Panc1 (cell line): ENCODE measurements at regions not wholly inside any gene's neighbourhood (a gene's known extent, or its start where the extent isn't known, plus 50 kb on each side); places are given as distances from the start of the nearest gene placed in this dataset.
A peak's percentile ranks its signal among the peaks of the same experiment; 100 is the strongest.

Source experiments
- ATAC-seq: fragments of 200-7000 bp; cut with Tn5 transposase; 2 replicates; pipeline ENCODE4 v1.9.1; 2020; ENCODE audit warnings: mild to moderate bottlenecking, moderate library complexity
- BruUV-seq: library from RNA; stranded (reverse); fragments of 400-500 nt; replicated peaks from 2 replicates; lab custom pipeline; 2021; lab: Mats Ljungman, UMichigan
- CTCF ChIA-PET: fragments of 300-600 bp; sonication (Branson Sonifier 250); formaldehyde crosslinking; loops from one replicate; lab custom pipeline; 2022; ENCODE audit warnings: antibody characterized with exemption; lab: Charles Lee
- POLR2A ChIA-PET: fragments of 300-600 bp; sonication (Branson Sonifier 250); formaldehyde crosslinking; loops from one replicate; lab custom pipeline; 2022; ENCODE audit warnings: antibody characterized with exemption; lab: Charles Lee
- DNase-seq: peaks from one replicate; pipeline ENCODE4 v3.0.0-alpha.2; 2010; ENCODE audit warnings: low read depth, low spot score
- H3K27ac ChIP-seq: 2 replicates; pipeline ENCODE4 v1.5.1; 2011; ENCODE audit warnings: mild to moderate bottlenecking, low read length, inconsistent platforms
- H3K27me3 ChIP-seq: fragments of 200-500 bp; sonication (Bioruptor generic); 2 replicates; pipeline ENCODE4 v1.6.0; 2014; ENCODE audit warnings: low read length, inconsistent platforms; ENCODE audit not compliant: control insufficient read depth, insufficient read depth
- H3K36me3 ChIP-seq: fragments of 200-500 bp; sonication (Bioruptor generic); 2 replicates; pipeline ENCODE4 v1.5.1; 2014; ENCODE audit warnings: inconsistent platforms, mild to moderate bottlenecking, low read length, moderate library complexity; ENCODE audit not compliant: control insufficient read depth, insufficient read depth
- H3K4me1 ChIP-seq: 2 replicates; pipeline ENCODE4 v1.5.1; 2011; ENCODE audit warnings: inconsistent platforms, mild to moderate bottlenecking, low read length, moderate library complexity; ENCODE audit not compliant: control insufficient read depth, insufficient read depth
- H3K4me3 ChIP-seq, 2 experiments: 2 replicates each; pipeline ENCODE4 v1.5.1; 2011 to 2012; ENCODE audit warnings: low read depth in 2 of 2, low read length in 2 of 2, mild to moderate bottlenecking in 2 of 2, inconsistent platforms in 1 of 2, moderate library complexity in 1 of 2
- H3K9me3 ChIP-seq: fragments of 200-500 bp; sonication (Bioruptor generic); 2 replicates; pipeline ENCODE4 v1.5.1; 2014; ENCODE audit warnings: low read depth, mild to moderate bottlenecking, inconsistent platforms, low read length, moderate library complexity; ENCODE audit not compliant: control insufficient read depth, insufficient read depth
- CTCF ChIP-seq: fragments of 450-650 bp; IDR thresholded peaks from 2 replicates; pipeline ENCODE4 v1.5.1; 2017; ENCODE audit warnings: mild to moderate bottlenecking
- POLR2AphosphoS5 ChIP-seq: IDR thresholded peaks from 2 replicates; pipeline ENCODE4 v1.6.1; 2012; ENCODE audit warnings: mild to moderate bottlenecking, low read depth, low read length, moderate library complexity
- REST ChIP-seq, 2 experiments: IDR thresholded peaks; 2 replicates each; pipeline ENCODE4 v1.6.1; 2011 to 2012; ENCODE audit warnings: low read depth in 2 of 2, control low read depth in 1 of 2, low read length in 1 of 2, mild to moderate bottlenecking in 1 of 2, moderate library complexity in 1 of 2; ENCODE audit not compliant: insufficient read depth in 1 of 2
- SIN3A ChIP-seq: IDR thresholded peaks from 2 replicates; pipeline ENCODE4 v1.6.1; 2012; ENCODE audit warnings: low read depth, mild to moderate bottlenecking, low read length, moderate library complexity, borderline replicate concordance; ENCODE audit not compliant: insufficient read depth
- TCF7L2 ChIP-seq: IDR thresholded peaks from 2 replicates; pipeline ENCODE4 v1.6.1; 2011; ENCODE audit warnings: mild to moderate bottlenecking, low read depth, low read length, inconsistent platforms
- in situ Hi-C: cut with HindIII; loops from 2 replicates; pipeline ENCODE4 v1.10.0; 2016; ENCODE audit warnings: low sequenced_read_pairs, low pct_unique_long_range_greater_than_20kb
- intact Hi-C: fragments of 100-400 bp; cut with micrococcal nuclease; formaldehyde crosslinking; loops from one replicate; pipeline ENCODE4 v1.10.0; 2022; ENCODE audit not compliant: unreplicated experiment

DNA sequence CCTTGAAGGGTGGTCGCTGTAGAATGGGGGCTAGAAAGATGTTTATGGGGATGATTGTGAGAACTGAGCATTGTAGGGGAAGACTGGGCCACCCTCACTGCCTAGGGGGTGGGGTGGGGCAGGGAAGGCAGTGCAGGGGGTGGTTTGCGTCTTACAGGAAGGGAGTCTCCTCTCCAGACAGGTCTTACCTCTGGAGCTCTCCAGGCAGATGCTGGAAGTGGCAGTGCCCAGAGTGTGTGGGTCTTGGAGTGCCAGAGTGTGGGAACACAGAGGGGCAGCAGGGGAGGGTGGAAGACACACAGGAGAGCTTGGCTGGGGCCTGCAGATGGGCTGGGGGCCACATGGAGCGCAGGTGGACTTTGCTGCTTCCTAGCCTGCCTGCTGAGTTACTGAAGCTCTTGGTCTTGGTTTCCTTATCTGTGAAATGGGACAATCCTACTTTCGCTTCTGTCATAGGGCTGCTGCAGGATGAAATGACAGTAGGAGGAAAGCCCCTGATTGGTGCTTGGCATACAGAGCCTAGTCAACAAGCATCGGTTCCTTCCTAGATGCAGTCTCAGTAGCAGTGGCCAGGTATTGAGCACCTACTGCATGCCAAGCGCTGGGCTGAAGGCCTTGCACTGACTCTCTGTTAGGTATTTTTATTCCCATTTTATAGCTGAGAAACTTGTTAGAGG, 118.3 kb downstream of the SLC25A47 start:
- ChIA-PET POLR2A (no interaction called here), CTCF (interaction anchor here (2.1 kb wide), 1 partner anchor 24 kb away, joined by 5 read pairs; no protein-coding TSS in a partner anchor)
- Histone ChIP-seq H3K27me3 (no peaks in the 10 kb centered on the region), H3K4me1 (peaks cover 66% of the 10 kb centered on the region), H3K9me3 (no peaks in the 10 kb centered on the region), H3K4me3 (no peak overlapping the region), H3K27ac (peak overlapping the region; percentile 94), H3K36me3 (no peaks in the 10 kb centered on the region)
- DNase-seq (no peak), ATAC-seq (no peak)
- BruUV-seq = no TSS peak
- in situ Hi-C loops (no loop called here), intact Hi-C loops (loop anchor here (5.0 to 10.0 kb wide), 2 partner anchors 83 to 206 kb away; no protein-coding TSS in a partner anchor)
- TF ChIP-seq SIN3A (no peak), CTCF (no peak), REST (IDR thresholded peaks at IDR 0.05; ENCODE audit: insufficient read depth in 1 of 2, low read depth in 2 of 2, low read length in 1 of 2) (no peak), POLR2AphosphoS5 (no peak), TCF7L2 (no peak)

- ChIA-PET CTCF (no interaction called here), POLR2A (no interaction called here)
- in situ Hi-C loops (no loop called here), intact Hi-C loops (loop anchor here (5.0 to 10.0 kb wide), 2 partner anchors 83 to 205 kb away; no protein-coding TSS in a partner anchor)
- H3K27ac ChIP-seq = peak overlapping the region; percentile 94
- H3K4me3 ChIP-seq = no peak overlapping the region
- DNase-seq = no peak
- no peaks in the 10 kb centered on the region for H3K36me3 ChIP-seq
- H3K27me3 ChIP-seq = no peaks in the 10 kb centered on the region
- ATAC-seq = no peak
- TF ChIP-seq REST (IDR thresholded peaks at IDR 0.05; ENCODE audit: insufficient read depth in 1 of 2, low read depth in 2 of 2, low read length in 1 of 2) = no peak
- TF ChIP-seq POLR2AphosphoS5 = no peak
- no peak for TF ChIP-seq TCF7L2
- no peak for TF ChIP-seq CTCF
- TF ChIP-seq SIN3A = no peak
- peaks cover 66% of the 10 kb centered on the region for H3K4me1 ChIP-seq
- BruUV-seq = no TSS peak
- H3K9me3 ChIP-seq = no peaks in the 10 kb centered on the region
Measured at GRCh38 chr14:100442036-100442435, 118.9 kb downstream of the SLC25A47 start.
